H9 (cell line): ENCODE measurements at regions not wholly inside any gene's neighbourhood (a gene's known extent, or its start where the extent isn't known, plus 50 kb on each side); places are given as distances from the start of the nearest gene placed in this dataset.

ENCODE experiments used
- DNase-seq: peaks from one replicate; pipeline ENCODE4 v3.0.0-alpha.2; 2017
- H2AFZ ChIP-seq: one replicate; pipeline ENCODE4 v1.6.1; 2013; ENCODE audit warnings: mild to moderate bottlenecking, low read length, control low read depth, moderate library complexity
- H2AK5ac ChIP-seq: 2 replicates; pipeline ENCODE4 v1.6.1; 2013; ENCODE audit warnings: low read length, control low read depth, mixed read lengths; ENCODE audit not compliant: insufficient read length
- H2BK120ac ChIP-seq: one replicate; pipeline ENCODE4 v1.6.1; 2013; ENCODE audit warnings: low read depth, mild to moderate bottlenecking, low read length, control low read depth, inconsistent platforms; ENCODE audit not compliant: poor library complexity, severe bottlenecking
- H2BK12ac ChIP-seq: 2 replicates; pipeline ENCODE4 v1.6.1; 2013; ENCODE audit warnings: low read length, control low read depth, mixed read lengths, low read depth; ENCODE audit not compliant: insufficient read length
- H2BK15ac ChIP-seq: 2 replicates; pipeline ENCODE4 v1.6.1; 2013; ENCODE audit warnings: low read depth, low read length, control low read depth
- H2BK20ac ChIP-seq: one replicate; pipeline ENCODE4 v1.6.1; 2013; ENCODE audit warnings: low read depth, mild to moderate bottlenecking, low read length, control low read depth, inconsistent platforms; ENCODE audit not compliant: poor library complexity, severe bottlenecking
- H2BK5ac ChIP-seq: 2 replicates; pipeline ENCODE4 v1.6.1; 2013; ENCODE audit warnings: low read length, control low read depth, mixed read lengths; ENCODE audit not compliant: insufficient read length
- H3K14ac ChIP-seq: 2 replicates; pipeline ENCODE4 v1.6.1; 2013; ENCODE audit warnings: low read length, control low read depth; ENCODE audit not compliant: insufficient read depth
- H3K18ac ChIP-seq: 2 replicates; pipeline ENCODE4 v1.6.1; 2013; ENCODE audit warnings: low read depth, mild to moderate bottlenecking, mixed read lengths, low read length, control low read depth; ENCODE audit not compliant: insufficient read length
- H3K23ac ChIP-seq: 2 replicates; pipeline ENCODE4 v1.6.1; 2013; ENCODE audit warnings: low read length, control low read depth, mixed read lengths, low read depth; ENCODE audit not compliant: insufficient read length
- H3K23me2 ChIP-seq: 2 replicates; pipeline ENCODE4 v1.6.1; 2013; ENCODE audit warnings: low read depth, mild to moderate bottlenecking, mixed read lengths, low read length, control low read depth; ENCODE audit not compliant: insufficient read length, poor library complexity, severe bottlenecking
- H3K27ac ChIP-seq: 2 replicates; pipeline ENCODE4 v1.5.1; 2013; ENCODE audit warnings: low read length, control low read depth, mixed read lengths, low read depth; ENCODE audit not compliant: insufficient read length
- H3K27me3 ChIP-seq: 2 replicates; pipeline ENCODE4 v1.6.1; 2013; ENCODE audit warnings: low read length, control low read depth, inconsistent platforms; ENCODE audit not compliant: insufficient read depth
- H3K4ac ChIP-seq: 2 replicates; pipeline ENCODE4 v1.6.1; 2013; ENCODE audit warnings: low read depth, mild to moderate bottlenecking, control low read depth, inconsistent platforms, low read length, moderate library complexity
- H3K4me1 ChIP-seq: 2 replicates; pipeline ENCODE4 v1.6.1; 2013; ENCODE audit warnings: low read length, control low read depth, inconsistent platforms; ENCODE audit not compliant: insufficient read depth
- H3K4me2 ChIP-seq: 2 replicates; pipeline ENCODE4 v1.6.1; 2013; ENCODE audit warnings: low read length, control low read depth, mixed read lengths; ENCODE audit not compliant: insufficient read length, insufficient read depth
- H3K56ac ChIP-seq: 2 replicates; pipeline ENCODE4 v1.6.1; 2013; ENCODE audit warnings: low read depth, mild to moderate bottlenecking, mixed read lengths, low read length, control low read depth; ENCODE audit not compliant: insufficient read length
- H3K79me1 ChIP-seq: 2 replicates; pipeline ENCODE4 v1.6.1; 2013; ENCODE audit warnings: low read depth, mild to moderate bottlenecking, moderate library complexity, low read length, control low read depth, inconsistent platforms; ENCODE audit not compliant: insufficient read depth, poor library complexity, severe bottlenecking
- H3K79me2 ChIP-seq: 2 replicates; pipeline ENCODE4 v1.6.1; 2013; ENCODE audit warnings: low read length, control low read depth, inconsistent platforms; ENCODE audit not compliant: insufficient read depth
- H3K9ac ChIP-seq: 2 replicates; pipeline ENCODE4 v1.6.1; 2013; ENCODE audit warnings: low read length, control low read depth, mixed read lengths; ENCODE audit not compliant: insufficient read length; ENCODE audit errors: extremely low read depth
- H3K9me3 ChIP-seq: one replicate; pipeline ENCODE4 v1.6.1; 2013; ENCODE audit warnings: low read depth, low read length, inconsistent platforms; ENCODE audit not compliant: control insufficient read depth
- H3T11ph ChIP-seq: one replicate; pipeline ENCODE4 v1.6.1; 2013; ENCODE audit warnings: mild to moderate bottlenecking, low read length, control low read depth, inconsistent platforms
- H4K20me1 ChIP-seq: one replicate; pipeline ENCODE4 v1.6.1; 2013; ENCODE audit not compliant: control insufficient read depth, insufficient read length, insufficient read depth
- H4K5ac ChIP-seq: 2 replicates; pipeline ENCODE4 v1.6.1; 2013; ENCODE audit warnings: low read depth, mild to moderate bottlenecking, mixed read lengths, low read length, control low read depth; ENCODE audit not compliant: insufficient read length
- H4K8ac ChIP-seq: replicated peaks from 2 replicates; pipeline ENCODE4 v1.6.1; 2013; ENCODE audit warnings: low read length, control low read depth, mixed read lengths, low read depth; ENCODE audit not compliant: insufficient read length
- H4K91ac ChIP-seq: 2 replicates; pipeline ENCODE4 v1.6.1; 2013; ENCODE audit warnings: low read depth, mild to moderate bottlenecking, moderate library complexity, mixed read lengths, low read length, control low read depth; ENCODE audit not compliant: insufficient read length
- H3K27ac Mint-ChIP-seq, 3 experiments: 2 replicates in 2 of 3; 3 replicates in 1 of 3; pipeline ENCODE4 v1.8.0; 2020 to 2021; ENCODE audit warnings: mixed read lengths in 3 of 3, mild to moderate bottlenecking in 1 of 3, moderate library complexity in 1 of 3
- H3K27me3 Mint-ChIP-seq: 2 replicates; pipeline ENCODE4 v1.8.0; 2021; ENCODE audit warnings: low read depth, mild to moderate bottlenecking, moderate library complexity, mixed read lengths
- H3K36me3 Mint-ChIP-seq, 3 experiments: 2 replicates in 2 of 3; 3 replicates in 1 of 3; pipeline ENCODE4 v1.8.0; 2020 to 2021; ENCODE audit warnings: low read depth in 3 of 3, mixed read lengths in 3 of 3; ENCODE audit not compliant: insufficient read depth in 1 of 3
- H3K4me1 Mint-ChIP-seq, 2 experiments: 2 replicates each; pipeline ENCODE4 v1.8.0; 2020; ENCODE audit warnings: mixed read lengths in 2 of 2
- H3K4me3 Mint-ChIP-seq, 2 experiments: 2 replicates in 1 of 2; 3 replicates in 1 of 2; pipeline ENCODE4 v1.8.0; 2020 to 2021; ENCODE audit warnings: mild to moderate bottlenecking in 2 of 2, mixed read lengths in 2 of 2, moderate library complexity in 1 of 2
- H3K9me3 Mint-ChIP-seq, 2 experiments: 2 replicates in 1 of 2; 3 replicates in 1 of 2; pipeline ENCODE4 v1.8.0; 2020; ENCODE audit warnings: mild to moderate bottlenecking in 2 of 2, mixed read lengths in 2 of 2, moderate library complexity in 1 of 2
- WGBS: extraction: QIAGEN DNeasy Blood & Tissue Kit; methylation state at CpG from one replicate; pipeline ENCODE4 v1.1.7; 2013; ENCODE audit warnings: missing lambda C conversion rate, low lambda C conversion rate, mixed read lengths; ENCODE audit not compliant: insufficient read length; ENCODE audit errors: extremely low coverage; 5-methylcytosine and 5-hydroxymethylcytosine counted together
- TF ChIP-seq, protein P1 (sequence below): fragments of 200-600 bp; sonication (generic); conservative IDR thresholded peaks from 3 replicates; pipeline ENCODE4 v1.8.0; 2021; ENCODE audit warnings: antibody characterized with exemption, mild to moderate bottlenecking

DNA sequence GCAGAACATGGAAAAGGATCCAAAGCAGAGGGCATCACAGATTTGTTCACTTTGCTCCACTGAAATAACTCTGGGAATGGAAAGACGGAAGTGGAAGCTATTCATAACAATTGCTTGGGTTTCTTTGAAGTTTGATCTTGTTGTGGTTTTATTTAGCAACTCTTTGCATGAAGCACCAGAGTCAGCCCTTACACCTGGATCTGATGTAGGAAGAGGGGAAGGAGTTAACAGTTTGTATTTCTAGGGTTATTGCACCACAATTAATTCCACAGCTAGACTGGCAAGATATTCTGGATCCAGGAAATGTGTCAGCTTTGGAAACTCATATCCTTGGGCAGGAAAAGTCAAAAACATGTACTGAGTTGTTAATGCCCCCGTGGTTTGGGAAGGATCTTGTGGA, 1143.4 kb downstream of the CNTNAP5 start:
- Mint-ChIP-seq H3K27me3 (no peaks in the 10 kb centered on the region), H3K27ac (no peak overlapping the region), H3K4me3 (no peak overlapping the region), H3K4me1 (peaks cover 0 to 4% of the 10 kb centered on the region in 2 experiments; a peak in 2 of 4 replicates), H3K9me3 (peaks cover 0 to 4% of the 10 kb centered on the region in 2 experiments; a peak in 2 of 5 replicates), H3K36me3 (peaks cover 3 to 4% (median 3%) of the 10 kb centered on the region in 3 experiments; a peak in 5 of 7 replicates)
- Histone ChIP-seq H3K56ac (no peak overlapping the region), H3K23me2 (no peaks in the 10 kb centered on the region), H2AFZ (no peak overlapping the region), H3K79me2 (no peaks in the 10 kb centered on the region), H4K20me1 (no peaks in the 10 kb centered on the region), H3K9me3 (no peaks in the 10 kb centered on the region), H3K14ac (no peak overlapping the region), H3K4me2 (no peak overlapping the region), H3K27me3 (no peaks in the 10 kb centered on the region), H2BK12ac (no peak overlapping the region), H4K91ac (no peak overlapping the region), H2BK15ac (no peak overlapping the region), H4K8ac (no peak overlapping the region), H3K4ac (no peak overlapping the region), H2AK5ac (no peak overlapping the region), H3K9ac (no peak overlapping the region), H2BK5ac (no peak overlapping the region), H3K79me1 (no peaks in the 10 kb centered on the region), H3T11ph (no peak overlapping the region), H3K4me1 (no peaks in the 10 kb centered on the region), H2BK120ac (no peak overlapping the region), H3K23ac (no peak overlapping the region), H4K5ac (no peak overlapping the region), H3K18ac (no peak overlapping the region), H2BK20ac (no peak overlapping the region), H3K27ac (no peak overlapping the region)
- no peak for DNase-seq
- no CpG with 5 or more reads among the region's 2 CpGs for WGBS
- TF ChIP-seq, protein P1, sequence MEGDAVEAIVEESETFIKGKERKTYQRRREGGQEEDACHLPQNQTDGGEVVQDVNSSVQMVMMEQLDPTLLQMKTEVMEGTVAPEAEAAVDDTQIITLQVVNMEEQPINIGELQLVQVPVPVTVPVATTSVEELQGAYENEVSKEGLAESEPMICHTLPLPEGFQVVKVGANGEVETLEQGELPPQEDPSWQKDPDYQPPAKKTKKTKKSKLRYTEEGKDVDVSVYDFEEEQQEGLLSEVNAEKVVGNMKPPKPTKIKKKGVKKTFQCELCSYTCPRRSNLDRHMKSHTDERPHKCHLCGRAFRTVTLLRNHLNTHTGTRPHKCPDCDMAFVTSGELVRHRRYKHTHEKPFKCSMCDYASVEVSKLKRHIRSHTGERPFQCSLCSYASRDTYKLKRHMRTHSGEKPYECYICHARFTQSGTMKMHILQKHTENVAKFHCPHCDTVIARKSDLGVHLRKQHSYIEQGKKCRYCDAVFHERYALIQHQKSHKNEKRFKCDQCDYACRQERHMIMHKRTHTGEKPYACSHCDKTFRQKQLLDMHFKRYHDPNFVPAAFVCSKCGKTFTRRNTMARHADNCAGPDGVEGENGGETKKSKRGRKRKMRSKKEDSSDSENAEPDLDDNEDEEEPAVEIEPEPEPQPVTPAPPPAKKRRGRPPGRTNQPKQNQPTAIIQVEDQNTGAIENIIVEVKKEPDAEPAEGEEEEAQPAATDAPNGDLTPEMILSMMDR, result no peak
